ENCODE measurements at regions not wholly inside any gene's neighbourhood (a gene's known extent, or its start where the extent isn't known, plus 50 kb on each side); places are given as distances from the start of the nearest gene placed in this dataset.
"Not testable (repeated sequence)": the region's sequence is repeated elsewhere in the genome, so short reads cannot be mapped to it uniquely, and the experiment has no call there.

- not testable (repeated sequence) for DNase-seq (ENCODE audit: low read depth in 3 of 3)
These were observed 49.9 kb upstream of the MSMB start for GRCh38 chr10:46095943-46096342.

- no peak for DNase-seq (ENCODE audit: low read depth in 3 of 3)
These were observed 50.4 kb upstream of the MSMB start for GRCh38 chr10:46096446-46096845.

- DNase-seq (ENCODE audit: low read depth in 3 of 3): no peak
These were observed 51.0 kb upstream of the MSMB start for GRCh38 chr10:46096909-46097575.

- no peak for DNase-seq (ENCODE audit: low read depth in 3 of 3)
These were observed 51.7 kb upstream of the MSMB start for GRCh38 chr10:46097576-46098317.

GRCh38 chr10:46098386-46098785, 52.3 kb upstream of the MSMB start:
- no peak for DNase-seq (ENCODE audit: low read depth in 3 of 3)

GRCh38 chr10:46098925-46099324, 52.9 kb upstream of the MSMB start:
- not testable (repeated sequence) for DNase-seq (ENCODE audit: low read depth in 3 of 3)

GRCh38 chr10:46104071-46104585, 58.1 kb upstream of the MSMB start:
- no peak for DNase-seq (ENCODE audit: low read depth in 3 of 3)

- not testable (repeated sequence) for DNase-seq (ENCODE audit: low read depth in 3 of 3)
These were observed 59.3 kb upstream of the MSMB start for GRCh38 chr10:46105416-46105815.

GRCh38 chr10:46105856-46106409, 59.9 kb upstream of the MSMB start:
- peak in 1 of 3 experiments; percentile 19 for DNase-seq (ENCODE audit: low read depth in 3 of 3)

- peak in 1 of 3 experiments; percentile 42 for DNase-seq (ENCODE audit: low read depth in 3 of 3)
These were observed 60.6 kb upstream of the MSMB start for GRCh38 chr10:46106410-46107255.

- not testable (repeated sequence) for DNase-seq (ENCODE audit: low read depth in 3 of 3)
These were observed 62.1 kb upstream of the MSMB start for GRCh38 chr10:46108158-46108499.

- DNase-seq (ENCODE audit: low read depth in 3 of 3): not testable (repeated sequence)
These were observed 108.2 kb upstream of the MSMB start for GRCh38 chr10:46154271-46154670.

GRCh38 chr10:46154683-46155082, 108.6 kb upstream of the MSMB start:
- DNase-seq (ENCODE audit: low read depth in 3 of 3): not testable (repeated sequence)

GRCh38 chr10:46156866-46157265, 110.8 kb upstream of the MSMB start:
- DNase-seq (ENCODE audit: low read depth in 3 of 3): not testable (repeated sequence)

- DNase-seq (ENCODE audit: low read depth in 3 of 3): no peak
These were observed 117.1 kb upstream of the ANTXRL start for GRCh38 chr10:46169736-46170135.

GRCh38 chr10:46170789-46171188, 116.0 kb upstream of the ANTXRL start:
- no peak for DNase-seq (ENCODE audit: low read depth in 3 of 3)

GRCh38 chr10:46171661-46172060, 115.1 kb upstream of the ANTXRL start:
- DNase-seq (ENCODE audit: low read depth in 3 of 3): no peak

- DNase-seq (ENCODE audit: low read depth in 3 of 3): no peak
These were observed 111.5 kb upstream of the ANTXRL start for GRCh38 chr10:46175296-46175695.

GRCh38 chr10:46175831-46176230, 111.0 kb upstream of the ANTXRL start:
- DNase-seq (ENCODE audit: low read depth in 3 of 3): no peak

- not testable (repeated sequence) for DNase-seq (ENCODE audit: low read depth in 3 of 3)
These were observed 99.4 kb upstream of the ANTXRL start for GRCh38 chr10:46187431-46187830.

- DNase-seq (ENCODE audit: low read depth in 3 of 3): no peak
These were observed 89.7 kb upstream of the ANTXRL start for GRCh38 chr10:46197050-46197449.

GRCh38 chr10:46198516-46198915, 88.3 kb upstream of the ANTXRL start:
- DNase-seq (ENCODE audit: low read depth in 3 of 3): no peak

Measured in stimulated activated CD4-positive, alpha-beta T cell treated with anti-CD3 and anti-CD28 coated beads, TNF-alpha, amount 100 ng/mL, for 24 hours (primary cell).